NCI-H82 (cell line): ENCODE measurements at regions not wholly inside any gene's neighbourhood (a gene's known extent, or its start where the extent isn't known, plus 50 kb on each side); places are given as distances from the start of the nearest gene placed in this dataset.

Source experiments
- DNase-seq: peaks from one replicate; lab custom pipeline; 2025; lab: John Stamatoyannopoulos, UW

DNA sequence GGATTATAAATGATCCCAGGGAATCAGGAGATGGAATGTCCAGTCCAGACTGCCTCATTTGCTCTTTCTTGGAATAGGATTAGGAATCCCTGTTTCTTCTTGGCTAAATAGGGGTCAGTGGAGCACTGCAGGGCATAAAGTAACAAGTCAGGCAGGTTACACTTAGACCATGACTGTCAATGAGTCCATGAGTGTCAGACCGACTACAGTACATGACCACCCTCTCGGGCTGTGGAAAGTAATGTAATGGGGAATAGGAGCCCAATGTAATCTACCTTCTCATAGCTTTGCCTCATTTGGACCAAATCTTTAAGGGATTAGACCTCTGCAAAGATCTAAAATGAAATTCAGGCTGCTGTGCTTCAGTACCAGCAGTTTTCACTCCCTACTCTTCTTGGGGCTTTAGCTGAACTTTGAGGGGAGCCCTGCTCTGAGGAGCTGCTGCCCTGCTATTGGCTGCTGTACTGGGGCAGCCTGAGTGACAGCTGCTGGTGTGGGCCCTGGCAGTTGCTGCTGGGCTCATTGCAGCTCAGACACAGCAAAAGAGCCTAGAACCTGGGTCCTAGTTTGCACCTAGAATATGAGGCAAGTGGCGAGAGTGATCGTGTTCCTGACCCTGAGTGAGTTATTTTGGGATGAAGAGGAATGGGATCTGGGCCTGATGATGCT is 62.2 kb upstream of the OR4E1 start:
- DNase-seq = peak; percentile 78

DNA sequence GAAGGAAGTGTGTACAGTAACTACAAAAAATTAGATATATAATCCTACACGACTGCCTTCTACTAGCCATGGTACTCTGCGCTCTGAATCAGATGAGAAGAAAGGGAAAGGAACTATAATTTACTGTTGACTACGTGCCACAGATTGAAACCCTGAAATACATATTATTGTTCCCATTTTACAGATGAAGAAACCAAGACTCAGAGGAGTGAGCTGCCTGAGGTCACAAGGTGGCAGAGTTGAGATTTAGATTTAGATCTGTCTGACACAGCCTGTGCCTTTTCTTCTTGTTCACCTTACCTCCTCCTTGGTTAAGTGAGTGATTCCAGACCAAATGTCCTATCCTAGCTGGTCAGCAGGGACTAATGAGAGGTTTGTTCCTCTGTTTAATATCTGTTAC is 61.6 kb upstream of the OR4E1 start:
- no peak for DNase-seq

- DNase-seq = peak; percentile 98
These were observed 60.9 kb upstream of the OR4E1 start for GRCh38 chr14:21734457-21735074.

GRCh38 chr14:21729703-21730233 is 56.1 kb upstream of the OR4E1 start:
- DNase-seq = no peak

DNA sequence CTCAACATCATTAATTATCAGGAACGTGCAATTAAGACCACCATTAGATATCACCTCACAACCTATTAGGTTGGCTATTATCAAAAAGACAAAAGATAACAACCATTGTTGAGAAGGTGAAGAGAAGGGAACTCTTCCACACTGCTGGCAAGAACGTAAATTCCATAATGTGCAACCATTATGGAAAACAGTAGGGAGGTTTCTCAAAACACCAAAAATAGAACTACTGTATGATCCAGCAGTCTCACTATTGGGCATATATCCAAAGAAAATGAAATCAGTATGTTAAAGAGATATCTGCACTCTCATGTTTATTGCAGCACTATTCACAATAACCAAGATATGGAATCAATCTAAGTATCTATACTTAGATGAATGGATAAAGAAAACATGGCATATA is 51.6 kb upstream of the OR4E1 start:
- no peak for DNase-seq

- no peak for DNase-seq
These were observed 50.7 kb upstream of the OR4E1 start for GRCh38 chr14:21724090-21724973.

DNA sequence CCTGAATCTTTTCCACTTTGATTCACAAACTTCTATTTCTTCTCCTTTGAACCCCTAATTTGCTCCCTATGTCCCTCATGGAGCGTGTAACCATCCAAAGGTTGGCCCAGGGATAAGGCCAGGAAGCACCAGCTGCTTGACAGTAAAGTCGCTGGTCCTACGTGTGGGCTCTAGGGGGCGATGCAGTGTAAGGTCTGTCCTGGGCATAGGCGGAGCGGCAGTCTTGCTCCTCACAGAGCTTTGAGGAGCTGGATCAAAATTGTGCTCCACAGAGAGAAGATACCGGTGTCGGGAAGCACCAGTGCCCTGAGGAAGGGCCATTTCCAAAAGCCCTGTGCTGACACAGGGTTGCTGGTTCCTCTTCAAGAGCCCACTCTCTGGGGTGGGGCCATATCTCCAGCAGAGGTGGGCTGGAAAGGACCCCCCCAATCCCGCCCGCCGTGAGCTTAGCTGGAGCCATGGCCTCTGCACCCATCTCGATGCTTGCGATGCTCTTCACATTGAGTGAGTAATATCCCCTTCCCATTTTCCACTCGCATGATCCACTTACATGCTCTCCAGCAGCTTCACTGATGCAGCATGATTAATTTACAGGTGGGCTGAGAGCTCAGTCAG is 49.9 kb upstream of the OR4E1 start:
- peak; percentile 66 for DNase-seq
